MCF 10A (cell line): ENCODE measurements at regions not wholly inside any gene's neighbourhood (a gene's known extent, or its start where the extent isn't known, plus 50 kb on each side); places are given as distances from the start of the nearest gene placed in this dataset.

Experiments
- BruUV-seq: library from RNA; stranded (reverse); fragments of 400-500 nt; replicated peaks from 2 replicates; lab custom pipeline; 2021; lab: Mats Ljungman, UMichigan
- CTCF ChIA-PET: fragments of 300-600 bp; sonication (Branson Sonifier 250); formaldehyde crosslinking; extraction: SDS; loops from one replicate; lab custom pipeline; 2021; ENCODE audit warnings: antibody characterized with exemption, inconsistent platforms; lab: Yijun Ruan, JAX
- POLR2A ChIA-PET: fragments of 300-600, 350-650 bp; sonication (Branson Sonifier 250); formaldehyde crosslinking; extraction: SDS; loops from one replicate; lab custom pipeline; 2020; ENCODE audit warnings: antibody characterized with exemption, inconsistent platforms; lab: Yijun Ruan, JAX
- DNase-seq: peaks from one replicate; pipeline ENCODE4 v3.0.0-alpha.2; 2018; ENCODE audit not compliant: unreplicated experiment
- H3K27ac Mint-ChIP-seq: one replicate; pipeline ENCODE4 v1.8.0; 2022; ENCODE audit warnings: mild to moderate bottlenecking, low read depth, mixed read lengths; ENCODE audit not compliant: unreplicated experiment
- H3K27me3 Mint-ChIP-seq: one replicate; pipeline ENCODE4 v1.8.0; 2022; ENCODE audit warnings: mixed read lengths; ENCODE audit not compliant: insufficient read depth, unreplicated experiment
- H3K36me3 Mint-ChIP-seq: one replicate; pipeline ENCODE4 v1.8.0; 2022; ENCODE audit warnings: mild to moderate bottlenecking, moderate library complexity, mixed read lengths; ENCODE audit not compliant: insufficient read depth, unreplicated experiment
- H3K4me1 Mint-ChIP-seq: one replicate; pipeline ENCODE4 v1.8.0; 2022; ENCODE audit warnings: mixed read lengths; ENCODE audit not compliant: insufficient read depth, unreplicated experiment
- H3K4me3 Mint-ChIP-seq: one replicate; pipeline ENCODE4 v1.8.0; 2022; ENCODE audit warnings: mild to moderate bottlenecking, moderate library complexity, mixed read lengths; ENCODE audit not compliant: unreplicated experiment
- H3K9me3 Mint-ChIP-seq: one replicate; pipeline ENCODE4 v1.8.0; 2022; ENCODE audit warnings: mixed read lengths; ENCODE audit not compliant: unreplicated experiment
- CTCF ChIP-seq: fragments of 200-600 bp; IDR thresholded peaks from one replicate; pipeline ENCODE4 v1.8.0; 2022; ENCODE audit warnings: antibody characterized with exemption, mild to moderate bottlenecking; ENCODE audit not compliant: unreplicated experiment
- intact Hi-C: fragments of 100-400 bp; cut with micrococcal nuclease; formaldehyde crosslinking; loops from 2 replicates; pipeline ENCODE4 v1.14.1; 2022

DNA sequence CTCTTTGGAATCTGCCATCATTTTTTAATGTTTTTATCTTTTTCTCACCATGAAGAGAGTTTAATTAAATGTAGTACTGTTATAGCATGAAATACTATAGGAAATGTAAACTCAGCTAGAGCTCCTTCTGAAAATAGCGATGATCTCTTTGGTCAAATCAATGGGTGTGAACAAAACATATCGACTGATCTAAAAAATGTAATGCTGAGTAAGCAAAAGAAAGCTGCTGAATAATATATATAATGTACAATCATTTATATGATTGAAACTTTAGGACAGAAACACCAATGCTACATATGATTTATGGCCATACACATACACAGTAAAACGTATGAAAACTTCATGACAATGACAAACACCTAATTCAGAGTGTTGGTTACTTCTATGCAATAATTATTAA, 150.8 kb upstream of the TUBA3C start:
- no peak overlapping the region for H3K27ac Mint-ChIP-seq
- no peaks in the 10 kb centered on the region for H3K4me1 Mint-ChIP-seq
- H3K27me3 Mint-ChIP-seq: peaks cover 65% of the 10 kb centered on the region
- BruUV-seq: no TSS peak
- H3K9me3 Mint-ChIP-seq: no peaks in the 10 kb centered on the region
- CTCF ChIA-PET: no interaction called here
- H3K36me3 Mint-ChIP-seq: no peaks in the 10 kb centered on the region
- POLR2A ChIA-PET: no interaction called here
- intact Hi-C loops: no loop called here
- DNase-seq: no peak
- no peak overlapping the region for H3K4me3 Mint-ChIP-seq
- TF ChIP-seq CTCF: no peak

DNA sequence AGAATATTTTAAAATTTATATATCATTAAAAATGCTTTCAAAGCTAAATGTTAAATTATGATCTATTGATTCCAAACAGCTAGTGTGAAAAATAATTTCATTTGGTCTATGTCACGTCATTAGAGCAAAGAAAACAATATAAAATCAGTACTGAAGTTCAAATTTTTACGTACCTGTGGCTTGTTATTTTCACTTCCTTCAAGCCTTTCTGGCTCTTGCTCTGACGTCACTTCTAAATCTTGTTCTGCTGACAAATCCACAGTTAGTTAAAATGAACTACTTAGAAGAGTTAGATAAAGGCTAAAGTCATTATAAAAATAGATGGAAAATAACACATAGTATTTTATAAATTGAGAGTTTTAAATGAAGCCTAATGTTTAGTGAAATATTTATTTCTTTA, 147.7 kb upstream of the TUBA3C start:
- Mint-ChIP-seq H3K4me1 (no peaks in the 10 kb centered on the region), H3K27me3 (peaks cover 65% of the 10 kb centered on the region), H3K36me3 (no peaks in the 10 kb centered on the region), H3K4me3 (no peak overlapping the region), H3K27ac (no peak overlapping the region), H3K9me3 (peaks cover 12% of the 10 kb centered on the region)
- no peak for DNase-seq
- BruUV-seq: no TSS peak
- POLR2A ChIA-PET: no interaction called here
- CTCF ChIA-PET: no interaction called here
- no peak for TF ChIP-seq CTCF
- intact Hi-C loops: no loop called here

GRCh38 chr13:19324325-19324724, 142.7 kb upstream of the TUBA3C start:
- BruUV-seq: no TSS peak
- H3K4me3 Mint-ChIP-seq: no peak overlapping the region

GRCh38 chr13:19321222-19321621, 139.6 kb upstream of the TUBA3C start:
- BruUV-seq: no TSS peak
- ChIA-PET CTCF (interaction anchor here (0.6 kb wide), 2 partner anchors 269 to 357 kb away, joined by 3 to 4 read pairs; no protein-coding TSS in a partner anchor), POLR2A (no interaction called here)
- no peak for DNase-seq
- peaks cover 22% of the 10 kb centered on the region for H3K27me3 Mint-ChIP-seq
- no peak overlapping the region for H3K4me3 Mint-ChIP-seq
- intact Hi-C loops: no loop called here
- no peaks in the 10 kb centered on the region for H3K4me1 Mint-ChIP-seq
- no peaks in the 10 kb centered on the region for H3K36me3 Mint-ChIP-seq
- no peak overlapping the region for H3K27ac Mint-ChIP-seq
- TF ChIP-seq CTCF: no peak
- H3K9me3 Mint-ChIP-seq: peaks cover 17% of the 10 kb centered on the region

More at GRCh38 chr13:19324325-19324724, 142.7 kb upstream of the TUBA3C start:
- ChIA-PET CTCF (no interaction called here), POLR2A (no interaction called here)
- intact Hi-C loops: no loop called here
- Mint-ChIP-seq H3K4me1 (no peaks in the 10 kb centered on the region), H3K27ac (no peak overlapping the region), H3K9me3 (peaks cover 17% of the 10 kb centered on the region), H3K27me3 (peaks cover 41% of the 10 kb centered on the region), H3K36me3 (no peaks in the 10 kb centered on the region)
- no peak for DNase-seq
- TF ChIP-seq CTCF: no peak
